ENCODE measurements at regions not wholly inside any gene's neighbourhood (a gene's known extent, or its start where the extent isn't known, plus 50 kb on each side); places are given as distances from the start of the nearest gene placed in this dataset.

GRCh38 chr12:71011261-71011660, 90.7 kb upstream of the PTPRR start:
- H3K4me3 ChIP-seq (ENCODE audit: low read length): no peak overlapping the region
- H3K27me3 ChIP-seq (ENCODE audit: control insufficient read depth, insufficient read depth, low read length): no peaks in the 10 kb centered on the region
- H3K27ac ChIP-seq (ENCODE audit: low read length): no peak overlapping the region
- DNase-seq: no peak
- H3K36me3 ChIP-seq (ENCODE audit: control insufficient read depth, insufficient read depth, low read length): no peaks in the 10 kb centered on the region
- WGBS (ENCODE audit: insufficient coverage, low lambda C conversion rate): 93% methylated on average over 2 of the region's 4 CpGs
- H3K4me1 ChIP-seq (ENCODE audit: control insufficient read depth, insufficient read depth, low read length): no peaks in the 10 kb centered on the region
- no peaks in the 10 kb centered on the region for H3K9me3 ChIP-seq (ENCODE audit: control insufficient read depth, low read depth, low read length)

GRCh38 chr12:71010143-71010479, 89.6 kb upstream of the PTPRR start:
- Histone ChIP-seq H3K27ac (ENCODE audit: low read length) (no peak overlapping the region), H3K9me3 (ENCODE audit: control insufficient read depth, low read depth, low read length) (no peaks in the 10 kb centered on the region), H3K27me3 (ENCODE audit: control insufficient read depth, insufficient read depth, low read length) (no peaks in the 10 kb centered on the region), H3K4me1 (ENCODE audit: control insufficient read depth, insufficient read depth, low read length) (no peaks in the 10 kb centered on the region), H3K4me3 (ENCODE audit: low read length) (no peak overlapping the region), H3K36me3 (ENCODE audit: control insufficient read depth, insufficient read depth, low read length) (no peaks in the 10 kb centered on the region)
- WGBS (ENCODE audit: insufficient coverage, low lambda C conversion rate): no CpG with 5 or more reads among the region's 1 CpG
- DNase-seq: no peak

GRCh38 chr12:71009430-71010142, 89.0 kb upstream of the PTPRR start:
- no peaks in the 10 kb centered on the region for H3K36me3 ChIP-seq (ENCODE audit: control insufficient read depth, insufficient read depth, low read length)
- H3K9me3 ChIP-seq (ENCODE audit: control insufficient read depth, low read depth, low read length): no peaks in the 10 kb centered on the region
- H3K4me3 ChIP-seq (ENCODE audit: low read length): no peak overlapping the region
- DNase-seq: no peak
- no peaks in the 10 kb centered on the region for H3K4me1 ChIP-seq (ENCODE audit: control insufficient read depth, insufficient read depth, low read length)
- 42% methylated on average over 4 of the region's 6 CpGs for WGBS (ENCODE audit: insufficient coverage, low lambda C conversion rate)
- no peak overlapping the region for H3K27ac ChIP-seq (ENCODE audit: low read length)
- no peaks in the 10 kb centered on the region for H3K27me3 ChIP-seq (ENCODE audit: control insufficient read depth, insufficient read depth, low read length)

GRCh38 chr12:71008616-71009015, 88.1 kb upstream of the PTPRR start:
- H3K27me3 ChIP-seq (ENCODE audit: control insufficient read depth, insufficient read depth, low read length): no peaks in the 10 kb centered on the region
- no peak overlapping the region for H3K27ac ChIP-seq (ENCODE audit: low read length)
- no peak overlapping the region for H3K4me3 ChIP-seq (ENCODE audit: low read length)
- no peak for DNase-seq
- no CpG with 5 or more reads among the region's 2 CpGs for WGBS (ENCODE audit: insufficient coverage, low lambda C conversion rate)
- no peaks in the 10 kb centered on the region for H3K4me1 ChIP-seq (ENCODE audit: control insufficient read depth, insufficient read depth, low read length)
- no peaks in the 10 kb centered on the region for H3K9me3 ChIP-seq (ENCODE audit: control insufficient read depth, low read depth, low read length)
- H3K36me3 ChIP-seq (ENCODE audit: control insufficient read depth, insufficient read depth, low read length): no peaks in the 10 kb centered on the region

GRCh38 chr12:71007781-71008404, 87.4 kb upstream of the PTPRR start:
- no peaks in the 10 kb centered on the region for H3K9me3 ChIP-seq (ENCODE audit: control insufficient read depth, low read depth, low read length)
- H3K27ac ChIP-seq (ENCODE audit: low read length): no peak overlapping the region
- no peaks in the 10 kb centered on the region for H3K36me3 ChIP-seq (ENCODE audit: control insufficient read depth, insufficient read depth, low read length)
- no peaks in the 10 kb centered on the region for H3K4me1 ChIP-seq (ENCODE audit: control insufficient read depth, insufficient read depth, low read length)
- no peaks in the 10 kb centered on the region for H3K27me3 ChIP-seq (ENCODE audit: control insufficient read depth, insufficient read depth, low read length)
- WGBS (ENCODE audit: insufficient coverage, low lambda C conversion rate): 67% methylated on average over 1 of the region's 2 CpGs
- no peak overlapping the region for H3K4me3 ChIP-seq (ENCODE audit: low read length)
- no peak for DNase-seq

GRCh38 chr12:71007020-71007419, 86.5 kb upstream of the PTPRR start:
- no peak overlapping the region for H3K4me3 ChIP-seq (ENCODE audit: low read length)
- 83% methylated on average over 1 of the region's 3 CpGs for WGBS (ENCODE audit: insufficient coverage, low lambda C conversion rate)
- H3K36me3 ChIP-seq (ENCODE audit: control insufficient read depth, insufficient read depth, low read length): no peaks in the 10 kb centered on the region
- no peaks in the 10 kb centered on the region for H3K27me3 ChIP-seq (ENCODE audit: control insufficient read depth, insufficient read depth, low read length)
- no peak for DNase-seq
- no peaks in the 10 kb centered on the region for H3K4me1 ChIP-seq (ENCODE audit: control insufficient read depth, insufficient read depth, low read length)
- H3K27ac ChIP-seq (ENCODE audit: low read length): no peak overlapping the region
- H3K9me3 ChIP-seq (ENCODE audit: control insufficient read depth, low read depth, low read length): no peaks in the 10 kb centered on the region

- DNase-seq: no peak
- H3K9me3 ChIP-seq (ENCODE audit: control insufficient read depth, low read depth, low read length): no peaks in the 10 kb centered on the region
- no peaks in the 10 kb centered on the region for H3K27me3 ChIP-seq (ENCODE audit: control insufficient read depth, insufficient read depth, low read length)
- WGBS (ENCODE audit: insufficient coverage, low lambda C conversion rate): 96% methylated on average over 3 of the region's 3 CpGs
- H3K27ac ChIP-seq (ENCODE audit: low read length): no peak overlapping the region
- H3K4me1 ChIP-seq (ENCODE audit: control insufficient read depth, insufficient read depth, low read length): no peaks in the 10 kb centered on the region
- no peak overlapping the region for H3K4me3 ChIP-seq (ENCODE audit: low read length)
- H3K36me3 ChIP-seq (ENCODE audit: control insufficient read depth, insufficient read depth, low read length): no peaks in the 10 kb centered on the region
These were observed 84.6 kb upstream of the PTPRR start for GRCh38 chr12:71005166-71005565.

GRCh38 chr12:71004578-71004977, 84.0 kb upstream of the PTPRR start:
- no peak overlapping the region for H3K4me3 ChIP-seq (ENCODE audit: low read length)
- no peaks in the 10 kb centered on the region for H3K9me3 ChIP-seq (ENCODE audit: control insufficient read depth, low read depth, low read length)
- no peak for DNase-seq
- no peaks in the 10 kb centered on the region for H3K4me1 ChIP-seq (ENCODE audit: control insufficient read depth, insufficient read depth, low read length)
- no peaks in the 10 kb centered on the region for H3K27me3 ChIP-seq (ENCODE audit: control insufficient read depth, insufficient read depth, low read length)
- WGBS (ENCODE audit: insufficient coverage, low lambda C conversion rate): no CpG with 5 or more reads among the region's 4 CpGs
- H3K36me3 ChIP-seq (ENCODE audit: control insufficient read depth, insufficient read depth, low read length): no peaks in the 10 kb centered on the region
- no peak overlapping the region for H3K27ac ChIP-seq (ENCODE audit: low read length)

GRCh38 chr12:71000748-71001147, 80.2 kb upstream of the PTPRR start:
- no peaks in the 10 kb centered on the region for H3K27me3 ChIP-seq (ENCODE audit: control insufficient read depth, insufficient read depth, low read length)
- H3K9me3 ChIP-seq (ENCODE audit: control insufficient read depth, low read depth, low read length): no peaks in the 10 kb centered on the region
- H3K27ac ChIP-seq (ENCODE audit: low read length): no peak overlapping the region
- no peak overlapping the region for H3K4me3 ChIP-seq (ENCODE audit: low read length)
- no CpG with 5 or more reads among the region's 1 CpG for WGBS (ENCODE audit: insufficient coverage, low lambda C conversion rate)
- H3K36me3 ChIP-seq (ENCODE audit: control insufficient read depth, insufficient read depth, low read length): no peaks in the 10 kb centered on the region
- no peak for DNase-seq
- H3K4me1 ChIP-seq (ENCODE audit: control insufficient read depth, insufficient read depth, low read length): no peaks in the 10 kb centered on the region

GRCh38 chr12:71000255-71000654, 79.7 kb upstream of the PTPRR start:
- H3K36me3 ChIP-seq (ENCODE audit: control insufficient read depth, insufficient read depth, low read length): no peaks in the 10 kb centered on the region
- no peaks in the 10 kb centered on the region for H3K9me3 ChIP-seq (ENCODE audit: control insufficient read depth, low read depth, low read length)
- no peak overlapping the region for H3K4me3 ChIP-seq (ENCODE audit: low read length)
- H3K27ac ChIP-seq (ENCODE audit: low read length): no peak overlapping the region
- WGBS (ENCODE audit: insufficient coverage, low lambda C conversion rate): 40% methylated on average over 1 of the region's 2 CpGs
- H3K4me1 ChIP-seq (ENCODE audit: control insufficient read depth, insufficient read depth, low read length): no peaks in the 10 kb centered on the region
- no peak for DNase-seq
- no peaks in the 10 kb centered on the region for H3K27me3 ChIP-seq (ENCODE audit: control insufficient read depth, insufficient read depth, low read length)

- no CpG with 5 or more reads among the region's 5 CpGs for WGBS (ENCODE audit: insufficient coverage, low lambda C conversion rate)
- no peak for DNase-seq
- H3K4me3 ChIP-seq (ENCODE audit: low read length): no peak overlapping the region
- no peaks in the 10 kb centered on the region for H3K9me3 ChIP-seq (ENCODE audit: control insufficient read depth, low read depth, low read length)
- no peaks in the 10 kb centered on the region for H3K36me3 ChIP-seq (ENCODE audit: control insufficient read depth, insufficient read depth, low read length)
- no peaks in the 10 kb centered on the region for H3K27me3 ChIP-seq (ENCODE audit: control insufficient read depth, insufficient read depth, low read length)
- H3K4me1 ChIP-seq (ENCODE audit: control insufficient read depth, insufficient read depth, low read length): no peaks in the 10 kb centered on the region
- H3K27ac ChIP-seq (ENCODE audit: low read length): no peak overlapping the region
These were observed 73.8 kb upstream of the PTPRR start for GRCh38 chr12:70994217-70994788.
